Testis (tissue), 2 donors: ENCODE measurements at regions not wholly inside any gene's neighbourhood (a gene's known extent, or its start where the extent isn't known, plus 50 kb on each side); places are given as distances from the start of the nearest gene placed in this dataset.

ENCODE experiments used
- POLR2A ChIP-seq: fragments of 450-650 bp; IDR thresholded peaks from one replicate; pipeline ENCODE4 v1.6.1; 2017; ENCODE audit warnings: antibody characterized with exemption, mild to moderate bottlenecking, moderate library complexity
- TF ChIP-seq, protein P1 (sequence below), 3 experiments: fragments of 450-650 bp in 2 of 3; fragments of 200-600 bp in 1 of 3; sonication (generic) in 1 of 3; IDR thresholded peaks; one replicate each; pipeline ENCODE4 v1.5.1; 2016 to 2019; ENCODE audit warnings: antibody characterized with exemption in 3 of 3, mild to moderate bottlenecking in 2 of 3, moderate library complexity in 1 of 3

DNA sequence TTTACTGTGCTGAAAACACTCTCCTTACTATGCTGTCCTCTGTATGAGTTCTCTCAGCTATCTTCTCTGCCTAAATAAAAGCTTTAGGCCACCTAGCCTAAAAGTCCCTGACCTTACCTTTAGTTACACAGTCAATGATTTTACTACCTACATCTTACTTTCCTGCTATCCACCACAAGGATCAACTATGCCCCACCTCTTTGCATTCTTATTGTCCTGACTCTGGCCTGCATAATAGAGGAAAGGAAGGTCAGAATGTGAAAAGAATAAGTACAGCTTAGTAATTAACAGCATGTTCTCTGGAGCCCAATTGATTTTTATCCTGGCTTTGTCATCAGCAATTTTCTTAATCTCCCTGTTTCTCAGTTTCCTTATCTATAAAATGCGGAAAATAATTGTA lies 1257.8 kb downstream of the RPA4 start:
- TF ChIP-seq, protein P1, sequence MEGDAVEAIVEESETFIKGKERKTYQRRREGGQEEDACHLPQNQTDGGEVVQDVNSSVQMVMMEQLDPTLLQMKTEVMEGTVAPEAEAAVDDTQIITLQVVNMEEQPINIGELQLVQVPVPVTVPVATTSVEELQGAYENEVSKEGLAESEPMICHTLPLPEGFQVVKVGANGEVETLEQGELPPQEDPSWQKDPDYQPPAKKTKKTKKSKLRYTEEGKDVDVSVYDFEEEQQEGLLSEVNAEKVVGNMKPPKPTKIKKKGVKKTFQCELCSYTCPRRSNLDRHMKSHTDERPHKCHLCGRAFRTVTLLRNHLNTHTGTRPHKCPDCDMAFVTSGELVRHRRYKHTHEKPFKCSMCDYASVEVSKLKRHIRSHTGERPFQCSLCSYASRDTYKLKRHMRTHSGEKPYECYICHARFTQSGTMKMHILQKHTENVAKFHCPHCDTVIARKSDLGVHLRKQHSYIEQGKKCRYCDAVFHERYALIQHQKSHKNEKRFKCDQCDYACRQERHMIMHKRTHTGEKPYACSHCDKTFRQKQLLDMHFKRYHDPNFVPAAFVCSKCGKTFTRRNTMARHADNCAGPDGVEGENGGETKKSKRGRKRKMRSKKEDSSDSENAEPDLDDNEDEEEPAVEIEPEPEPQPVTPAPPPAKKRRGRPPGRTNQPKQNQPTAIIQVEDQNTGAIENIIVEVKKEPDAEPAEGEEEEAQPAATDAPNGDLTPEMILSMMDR (IDR thresholded peaks at IDR 0.05) = no peak
- no peak for TF ChIP-seq POLR2A
